Amygdala (tissue), 56 donors: ENCODE measurements at regions not wholly inside any gene's neighbourhood (a gene's known extent, or its start where the extent isn't known, plus 50 kb on each side); places are given as distances from the start of the nearest gene placed in this dataset.
A peak's percentile ranks its signal among the peaks of the same experiment; 100 is the strongest.

Source experiments
- DNase-seq, 56 donors: peaks; one replicate each; lab custom pipeline; 2025; lab: John Stamatoyannopoulos, UW

DNA sequence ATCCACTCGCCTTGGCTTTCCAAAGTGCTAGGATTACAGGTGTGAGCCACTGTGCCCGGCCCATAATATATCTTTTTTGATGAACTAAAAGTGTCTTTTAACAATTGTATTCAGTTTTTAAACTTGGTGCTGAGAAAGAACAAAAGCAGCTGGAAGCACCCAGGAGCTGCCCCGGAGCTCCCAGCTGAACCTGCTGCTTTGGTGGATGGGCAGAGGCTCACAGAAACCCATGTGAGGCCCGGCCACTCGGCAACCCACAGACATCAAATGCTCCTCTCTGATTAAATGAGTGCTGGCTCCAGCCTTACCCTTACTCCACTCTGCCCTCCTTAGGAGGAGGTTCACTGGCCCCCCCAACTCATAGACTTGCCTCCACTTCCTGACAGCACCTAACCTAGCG lies 59.4 kb upstream of the FRMD1 start:
- DNase-seq, result no peak

GRCh38 chr6:168137024-168137423 lies 58.0 kb upstream of the FRMD1 start:
- no peak for DNase-seq

GRCh38 chr6:168136622-168137021 lies 57.6 kb upstream of the FRMD1 start:
- DNase-seq, result no peak

DNA sequence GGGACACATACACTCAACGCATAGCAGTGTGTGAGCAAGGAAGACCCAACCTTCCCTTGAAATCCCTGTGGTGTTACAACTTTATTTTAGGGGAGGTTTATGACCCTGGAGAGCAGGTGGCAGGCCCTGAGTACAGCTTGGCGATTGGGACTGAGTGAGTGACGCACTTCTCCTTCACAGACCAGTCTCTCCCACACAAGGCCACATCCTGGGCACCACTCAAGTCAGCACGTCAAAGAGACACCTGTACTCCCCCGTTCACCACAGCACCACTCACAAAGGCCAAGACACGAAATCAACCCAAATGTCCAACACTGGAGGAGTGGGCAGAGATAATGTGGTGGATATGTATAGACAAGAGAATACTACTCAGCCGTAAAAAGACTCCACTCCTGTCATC lies 57.0 kb upstream of the FRMD1 start:
- no peak for DNase-seq

- DNase-seq, result no peak
Measured at GRCh38 chr6:168134560-168135201, 55.7 kb upstream of the FRMD1 start.

DNA sequence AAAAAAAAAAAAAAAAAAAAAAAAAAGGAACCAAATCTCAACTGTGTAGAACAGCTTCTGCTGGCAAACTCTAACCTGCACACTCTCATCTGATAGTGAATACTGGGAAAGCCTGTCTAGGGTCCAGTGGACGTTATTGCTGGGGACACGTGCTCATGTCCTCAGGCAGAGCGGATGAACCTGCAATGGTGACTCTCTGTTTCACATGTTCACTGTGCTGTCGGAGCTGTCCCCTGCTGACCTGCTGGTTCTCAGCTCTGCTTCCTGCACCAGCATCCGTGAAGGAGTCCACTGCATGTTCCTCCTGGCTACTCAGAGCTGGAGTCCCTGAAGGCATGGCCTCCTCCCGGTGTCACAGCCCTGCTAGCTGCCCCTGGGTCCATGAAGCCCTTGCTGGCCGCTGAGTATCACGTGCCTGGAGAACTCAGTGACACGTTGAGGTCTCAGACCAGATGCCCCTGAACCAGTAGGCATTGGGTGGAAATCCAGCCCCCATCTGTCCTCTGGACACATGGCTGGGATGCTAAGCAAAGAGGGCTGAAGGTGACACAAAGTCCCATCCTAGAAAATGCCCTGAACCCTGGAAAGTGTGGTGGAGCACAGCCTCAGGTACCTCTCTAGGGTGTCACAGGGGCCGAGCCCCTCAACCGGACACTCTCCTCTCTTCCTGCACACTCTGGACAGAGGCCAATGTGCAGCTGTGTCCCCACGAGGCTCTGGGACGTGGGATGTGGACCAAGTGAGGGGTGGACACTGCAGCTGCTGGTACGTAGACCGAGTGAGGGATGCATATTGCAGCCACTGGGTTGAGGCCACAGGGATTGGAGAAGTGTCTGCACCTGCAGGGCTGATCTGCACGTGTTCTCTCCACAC lies 54.9 kb upstream of the FRMD1 start:
- DNase-seq, result no peak

GRCh38 chr6:168133168-168133561 lies 54.2 kb upstream of the FRMD1 start:
- DNase-seq, result peak in 29 of 56 donors; percentile 19 to 78 (median 45)

DNA sequence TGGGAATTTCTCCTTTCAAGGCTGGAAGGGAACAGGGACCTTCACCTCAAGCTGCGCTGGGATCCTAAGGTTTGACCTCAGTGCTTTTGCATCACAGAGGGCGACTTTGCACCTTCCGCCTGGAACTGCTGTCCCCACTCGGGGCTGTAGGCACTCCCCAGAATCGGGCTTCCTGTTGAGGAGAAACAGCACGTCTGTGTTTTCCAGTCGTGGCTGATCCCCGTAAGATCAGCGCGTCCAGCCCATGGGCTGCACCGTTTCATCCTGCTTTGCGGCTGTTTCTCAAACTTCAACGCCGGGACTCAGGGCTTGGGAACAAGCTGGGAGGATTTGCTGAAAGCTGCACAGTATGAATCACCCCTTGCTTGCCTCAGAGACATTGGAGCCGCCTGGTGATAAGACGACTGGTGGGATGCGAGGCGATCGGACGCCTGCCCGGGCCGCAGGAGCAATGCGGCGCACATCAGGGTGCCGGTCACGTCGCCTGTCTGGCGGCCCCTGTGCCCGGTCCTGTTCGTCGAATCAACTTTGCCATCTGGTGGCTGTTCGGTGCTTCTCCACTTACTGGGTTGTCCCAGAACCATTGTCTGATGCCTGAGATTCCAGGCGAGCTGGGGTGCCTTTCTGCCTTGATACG lies 53.6 kb upstream of the FRMD1 start:
- DNase-seq, result peak in 54 of 56 donors; percentile 10 to 92 (median 63)

- no peak for DNase-seq
Measured at GRCh38 chr6:168131464-168132415, 52.7 kb upstream of the FRMD1 start.

DNA sequence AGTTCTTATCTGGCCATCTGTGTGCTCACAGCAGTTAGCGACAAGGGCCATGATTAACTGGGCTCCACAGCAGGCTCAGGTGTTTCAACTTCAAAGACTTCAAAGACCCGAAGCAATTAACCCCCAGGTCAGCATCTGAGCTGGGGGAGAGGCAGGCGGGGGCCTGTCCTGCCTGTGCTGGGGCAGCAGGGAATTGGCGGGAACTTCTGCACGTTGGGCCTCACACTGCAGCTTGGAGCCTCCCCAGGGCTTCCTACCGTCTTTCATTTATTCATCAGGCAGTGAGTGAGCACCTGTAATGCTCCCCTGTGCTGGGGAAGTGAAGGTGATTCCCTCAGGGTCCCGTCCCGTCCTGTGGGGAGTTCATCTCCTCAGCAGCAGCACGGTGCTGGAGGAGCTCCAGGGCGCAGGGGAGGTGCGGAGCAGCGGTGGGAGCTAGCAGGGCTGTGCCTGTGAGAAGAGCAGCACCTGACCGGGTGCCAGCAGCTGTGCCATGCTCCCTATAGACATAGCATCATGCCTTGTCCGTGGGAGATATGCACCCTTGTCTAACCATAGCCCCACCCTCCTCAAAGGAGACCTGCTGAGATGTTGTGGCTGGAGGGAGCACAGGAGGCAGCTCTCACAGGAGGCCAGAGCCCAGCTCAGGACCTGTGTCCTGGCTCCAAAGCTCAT lies 51.8 kb upstream of the FRMD1 start:
- no peak for DNase-seq

GRCh38 chr6:168130168-168130696 lies 51.2 kb upstream of the FRMD1 start:
- no peak for DNase-seq

- DNase-seq, result no peak
Measured at GRCh38 chr6:168129292-168130167, 50.5 kb upstream of the FRMD1 start.

DNA sequence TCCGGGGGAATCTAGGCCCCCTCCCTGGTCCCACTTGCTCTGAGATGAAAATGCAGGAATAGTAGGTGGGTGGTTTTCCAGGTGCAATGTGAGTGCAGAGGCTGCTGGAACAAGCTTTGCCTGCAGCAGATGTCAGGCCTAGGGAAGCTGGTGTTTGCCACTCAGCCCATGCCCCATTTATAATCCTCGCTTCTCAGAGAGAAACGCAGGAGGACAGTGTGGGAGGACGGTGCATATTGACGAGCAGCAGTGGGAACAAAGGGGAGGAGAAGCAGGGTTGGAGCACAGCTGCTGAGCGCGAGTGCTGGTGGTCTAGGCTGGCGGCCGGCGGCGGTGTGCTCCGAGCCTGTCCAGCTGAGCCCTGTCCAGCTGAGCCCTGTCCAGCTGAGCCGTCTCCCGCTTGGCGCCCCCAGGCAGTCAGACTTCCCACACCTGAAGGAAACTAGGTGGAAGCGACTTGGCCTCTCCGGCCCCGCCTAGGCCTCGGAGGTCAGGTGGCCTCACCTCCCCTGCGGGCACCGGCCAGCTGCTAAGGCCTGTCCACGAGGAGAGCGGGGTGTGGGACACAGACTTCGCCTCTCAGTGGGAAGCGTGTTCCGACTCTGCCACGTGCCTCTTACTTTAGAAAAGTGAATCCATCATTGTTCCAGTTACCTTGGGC lies 49.7 kb upstream of the FRMD1 start:
- no peak for DNase-seq
